ENCODE measurements at regions not wholly inside any gene's neighbourhood (a gene's known extent, or its start where the extent isn't known, plus 50 kb on each side); places are given as distances from the start of the nearest gene placed in this dataset.

GRCh38 chr7:41187322-41187721 is 515.6 kb downstream of the INHBA start:
- no peak overlapping the region for H3K4me3 ChIP-seq (ENCODE audit: control insufficient read depth, low read depth, low read length)
- TF ChIP-seq CTCF (IDR thresholded peaks at IDR 0.05; ENCODE audit: control insufficient read depth, insufficient read depth, low read depth, low read length, missing control alignments), result no peak
- no peak for DNase-seq (ENCODE audit: low read depth)

DNA sequence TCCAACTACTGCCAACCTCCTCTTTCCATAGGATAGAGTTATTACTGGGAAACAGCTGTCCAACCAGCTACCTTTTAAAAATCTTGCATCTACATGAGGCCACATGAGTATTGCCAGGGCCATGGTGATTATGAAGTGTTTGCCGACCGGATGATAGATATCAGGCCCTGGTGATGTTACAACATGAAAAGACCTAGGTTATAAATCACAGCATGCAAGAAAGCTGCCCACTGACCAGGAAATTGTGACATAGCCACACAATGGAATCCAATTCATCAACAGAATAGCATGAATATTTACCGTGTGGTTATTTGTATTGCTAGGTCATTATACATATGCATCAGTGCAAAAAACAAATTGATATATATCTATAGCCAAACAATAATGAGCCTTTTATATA is 517.0 kb downstream of the INHBA start:
- DNase-seq (ENCODE audit: low read depth), result no peak
- no peak for TF ChIP-seq CTCF (IDR thresholded peaks at IDR 0.05; ENCODE audit: control insufficient read depth, insufficient read depth, low read depth, low read length, missing control alignments)
- no peak overlapping the region for H3K4me3 ChIP-seq (ENCODE audit: control insufficient read depth, low read depth, low read length)

- DNase-seq (ENCODE audit: low read depth), result no peak
- TF ChIP-seq CTCF (IDR thresholded peaks at IDR 0.05; ENCODE audit: control insufficient read depth, insufficient read depth, low read depth, low read length, missing control alignments), result no peak
- no peak overlapping the region for H3K4me3 ChIP-seq (ENCODE audit: control insufficient read depth, low read depth, low read length)
Observed at GRCh38 chr7:41183741-41184140, 519.1 kb downstream of the INHBA start.

DNA sequence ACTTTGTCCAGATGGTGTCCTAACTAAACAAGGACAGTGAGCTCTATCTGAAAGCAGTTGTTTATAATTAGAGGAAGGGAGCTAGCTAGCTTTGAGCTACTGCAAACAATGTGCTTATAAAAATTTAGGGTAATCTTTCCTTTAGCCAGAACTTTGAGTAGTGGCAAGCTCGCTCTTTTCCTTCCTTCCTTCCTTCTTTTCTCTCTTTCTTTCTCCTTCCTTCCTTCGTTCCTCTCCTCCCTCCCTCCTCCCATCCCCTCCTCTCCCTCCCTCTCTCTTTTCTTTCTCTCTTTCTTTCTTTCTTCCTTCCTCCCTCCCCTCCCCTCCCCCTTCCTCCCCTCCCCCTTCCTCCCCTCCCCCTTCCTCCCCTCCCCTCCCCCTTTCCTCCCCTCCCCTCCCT is 520.1 kb downstream of the INHBA start:
- TF ChIP-seq CTCF (IDR thresholded peaks at IDR 0.05; ENCODE audit: control insufficient read depth, insufficient read depth, low read depth, low read length, missing control alignments), result no peak
- no peak for DNase-seq (ENCODE audit: low read depth)

GRCh38 chr7:41175435-41175834 is 527.5 kb downstream of the INHBA start:
- H3K4me3 ChIP-seq (ENCODE audit: control insufficient read depth, low read depth, low read length), result no peak overlapping the region
- no peak for DNase-seq (ENCODE audit: low read depth)
- TF ChIP-seq CTCF (IDR thresholded peaks at IDR 0.05; ENCODE audit: control insufficient read depth, insufficient read depth, low read depth, low read length, missing control alignments), result no peak

More for the DNA sequence above, 520.1 kb downstream of the INHBA start:
- H3K4me3 ChIP-seq (ENCODE audit: control insufficient read depth, low read depth, low read length), result no peak overlapping the region

DNA sequence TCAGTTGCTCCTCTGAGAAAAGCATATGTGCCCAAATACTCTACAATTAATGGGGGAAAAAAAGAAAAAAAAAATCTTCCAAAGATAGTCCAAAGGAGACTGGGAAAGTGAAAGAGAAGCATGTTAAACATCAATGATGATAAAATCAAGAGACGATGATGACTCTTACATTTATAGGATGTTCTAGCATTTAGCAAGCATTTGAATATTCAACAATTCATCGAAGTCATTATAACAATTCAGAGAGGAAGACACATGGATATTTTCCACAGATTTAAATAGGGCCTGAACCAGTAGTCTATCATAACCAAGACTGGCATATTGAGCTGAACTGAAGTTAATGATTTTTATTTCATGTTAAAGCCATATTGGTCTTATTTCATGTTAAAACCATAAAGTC is 528.4 kb downstream of the INHBA start:
- DNase-seq (ENCODE audit: low read depth), result no peak
- H3K4me3 ChIP-seq (ENCODE audit: control insufficient read depth, low read depth, low read length), result no peak overlapping the region
- TF ChIP-seq CTCF (IDR thresholded peaks at IDR 0.05; ENCODE audit: control insufficient read depth, insufficient read depth, low read depth, low read length, missing control alignments), result no peak

DNA sequence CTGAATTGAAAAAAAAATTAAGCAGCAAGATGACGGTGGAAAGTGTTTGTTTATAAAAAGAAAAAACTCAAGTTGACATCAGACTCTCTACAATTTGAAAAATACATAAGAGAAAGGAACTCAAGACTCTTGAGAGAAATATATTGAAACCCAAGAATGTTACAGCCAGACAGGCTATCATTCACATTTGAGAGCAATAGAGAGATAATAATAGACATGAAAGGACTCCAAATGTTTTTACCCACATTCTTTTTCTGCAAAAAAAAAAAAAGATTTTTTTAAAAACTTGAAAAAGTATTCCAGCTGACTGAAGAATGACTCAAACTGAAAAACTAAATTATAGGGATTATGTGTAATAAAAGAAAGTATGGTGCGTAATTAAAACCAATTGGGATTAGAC is 532.4 kb downstream of the INHBA start:
- no peak overlapping the region for H3K4me3 ChIP-seq (ENCODE audit: control insufficient read depth, low read depth, low read length)
- DNase-seq (ENCODE audit: low read depth), result no peak
- TF ChIP-seq CTCF (IDR thresholded peaks at IDR 0.05; ENCODE audit: control insufficient read depth, insufficient read depth, low read depth, low read length, missing control alignments), result no peak

All from AG09309 (cell line).